HG02852 (cell line): ENCODE measurements at regions not wholly inside any gene's neighbourhood (a gene's known extent, or its start where the extent isn't known, plus 50 kb on each side); places are given as distances from the start of the nearest gene placed in this dataset.

ENCODE experiments used
- ATAC-seq: cut with Tn5 transposase; IDR thresholded peaks from one replicate; pipeline ENCODE4 v1.9.1; 2021; ENCODE audit warnings: mild to moderate bottlenecking, moderate library complexity; ENCODE audit not compliant: unreplicated experiment

DNA sequence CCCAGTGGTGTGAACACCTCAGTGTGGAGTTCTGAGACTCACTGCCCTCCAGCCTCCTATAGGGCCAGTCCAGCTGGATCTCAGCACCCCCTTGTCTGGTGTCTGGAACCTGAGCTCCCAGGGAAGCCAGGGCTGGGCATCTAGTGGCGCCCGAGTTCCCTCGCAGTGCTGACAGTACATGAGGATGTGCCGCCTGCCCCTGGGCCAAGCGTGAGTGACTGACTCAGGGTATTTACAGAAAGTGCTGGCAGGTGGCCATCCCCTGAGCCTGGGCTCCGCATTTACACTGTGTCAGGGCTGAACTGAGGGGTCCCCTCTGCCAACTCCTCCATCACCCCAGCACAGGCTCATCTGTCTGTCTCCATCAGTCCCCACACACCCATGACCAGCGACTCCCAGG is 185.3 kb downstream of the BRD1 start:
- no peak for ATAC-seq

DNA sequence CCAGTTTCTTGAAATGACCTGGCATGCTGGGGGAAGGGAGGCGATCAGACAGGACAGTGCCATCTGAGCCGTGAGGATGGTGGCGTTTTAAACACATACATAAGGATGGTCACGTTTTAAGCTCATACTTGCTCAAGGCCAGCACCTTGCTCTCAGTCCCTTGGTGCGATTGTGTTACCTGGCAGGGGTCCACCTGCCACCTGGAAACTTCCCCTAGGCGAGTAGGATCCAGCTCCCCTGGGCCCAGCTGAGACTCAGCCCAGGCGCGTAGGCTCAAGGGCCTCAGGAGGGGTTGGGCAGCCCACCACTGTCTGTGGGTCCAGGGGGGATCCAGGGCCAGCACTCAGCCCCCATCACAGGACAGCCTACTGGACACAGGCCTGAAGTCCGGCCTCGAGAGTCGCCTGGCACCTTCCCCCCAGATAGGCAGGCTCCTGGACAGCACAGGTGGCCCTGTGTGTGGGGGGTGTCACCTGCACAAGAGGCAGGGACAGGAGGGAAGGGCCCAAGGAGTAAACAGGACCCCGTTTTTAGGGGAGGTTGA is 185.8 kb downstream of the BRD1 start:
- ATAC-seq = no peak

DNA sequence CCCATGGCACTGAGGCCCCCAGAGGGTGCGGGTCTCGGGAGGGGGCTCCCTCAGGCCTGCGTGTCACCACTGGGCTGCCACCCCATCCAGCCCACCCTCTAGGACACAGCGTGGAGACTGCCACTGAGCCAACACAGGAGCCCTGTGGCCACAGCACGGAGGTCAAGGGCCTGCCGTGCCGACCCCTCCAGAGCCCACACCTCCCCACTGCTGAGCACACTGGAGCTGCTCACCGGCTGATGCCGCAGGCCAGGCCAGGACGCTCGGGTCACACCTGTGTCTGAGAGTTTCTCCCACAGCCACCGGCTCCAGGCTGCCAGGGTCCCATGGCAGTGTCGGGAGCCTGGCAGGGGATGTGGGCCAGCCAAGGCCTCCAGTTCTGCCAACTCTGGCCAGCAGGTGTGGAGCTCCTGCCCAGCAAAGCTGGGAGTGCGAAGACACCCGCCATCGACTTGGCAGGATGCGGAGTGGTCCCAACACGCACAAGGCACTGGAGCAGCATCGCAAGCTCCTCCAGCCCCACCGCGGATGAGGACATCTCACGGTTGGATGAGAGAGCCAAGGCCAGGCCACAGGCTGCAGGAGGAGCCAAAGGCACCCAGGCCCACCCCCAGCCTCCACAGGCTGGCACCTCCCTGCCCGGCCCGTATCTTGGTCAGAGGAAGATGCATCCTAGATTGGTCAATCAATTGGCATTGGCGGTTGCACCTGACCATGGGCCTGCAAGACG is 187.1 kb downstream of the BRD1 start:
- no peak for ATAC-seq

DNA sequence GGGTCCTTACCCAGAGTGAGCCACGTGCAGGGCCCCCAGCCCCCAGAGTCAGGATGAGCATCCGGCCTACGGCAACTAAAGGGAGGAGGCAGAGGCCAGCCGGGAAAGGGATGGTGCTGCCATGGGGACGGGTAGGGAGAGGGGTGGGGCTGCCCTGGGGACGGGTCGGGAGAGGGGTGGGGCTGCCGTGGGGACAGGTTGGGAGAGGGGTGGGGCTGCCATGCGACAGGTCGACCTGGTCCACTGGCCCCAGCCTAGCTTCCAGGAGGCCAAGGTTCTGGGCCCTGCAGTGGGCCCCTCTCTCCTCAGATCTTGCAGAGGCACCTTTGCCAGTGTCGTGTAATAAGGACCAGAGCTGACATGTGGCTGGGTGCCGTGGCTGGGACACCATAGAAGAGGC is 187.7 kb downstream of the BRD1 start:
- ATAC-seq = no peak

- ATAC-seq = no peak
Observed at GRCh38 chr22:49638788-49639187, 188.9 kb downstream of the BRD1 start.

- ATAC-seq = no peak
Observed at GRCh38 chr22:49638001-49638400, 189.7 kb downstream of the BRD1 start.

DNA sequence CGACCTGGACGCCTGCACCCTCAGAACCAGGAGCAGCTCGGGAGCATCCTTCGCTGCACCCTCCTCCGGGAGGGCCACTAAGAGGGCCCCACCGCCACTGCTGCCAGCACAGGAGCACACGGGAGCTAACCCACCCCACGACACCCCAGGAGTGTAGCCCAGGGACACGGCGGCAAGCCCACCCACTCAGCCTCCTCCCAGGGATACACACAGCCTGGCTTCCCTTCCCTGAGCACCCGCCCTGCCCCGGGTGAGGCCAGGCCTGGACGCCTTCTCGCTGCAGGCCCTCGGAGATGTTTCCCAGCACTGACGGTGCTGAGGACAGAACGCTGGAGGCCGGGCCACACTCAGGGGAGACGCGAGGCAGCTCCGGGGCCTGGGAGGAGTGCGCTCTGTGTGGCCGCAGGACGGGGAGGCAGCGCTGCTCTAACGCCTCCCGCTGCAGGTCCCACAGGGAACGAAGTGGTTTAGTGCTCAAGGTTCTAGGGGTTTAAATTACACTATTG is 190.4 kb downstream of the BRD1 start:
- ATAC-seq = no peak

GRCh38 chr22:49636649-49637048 is 191.0 kb downstream of the BRD1 start:
- no peak for ATAC-seq

DNA sequence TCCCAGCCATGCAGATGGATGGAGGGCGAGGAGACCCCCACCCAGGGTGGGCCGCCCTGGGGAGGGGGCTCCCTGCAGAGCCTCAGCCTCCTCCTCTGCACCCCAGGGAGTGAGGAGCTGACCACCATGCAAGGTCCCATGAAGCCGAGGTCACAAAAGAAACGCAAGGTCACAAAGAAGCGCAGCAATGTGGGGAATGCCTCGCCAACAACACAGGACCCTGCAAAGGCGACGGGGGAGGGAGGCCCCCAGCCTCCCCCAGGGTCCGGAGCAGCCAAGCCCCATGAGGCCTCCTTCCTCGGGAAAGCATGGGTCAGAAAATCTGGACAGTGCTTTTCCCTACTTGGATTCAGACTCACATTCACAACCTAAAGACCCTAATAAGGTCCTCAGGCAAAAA is 191.5 kb downstream of the BRD1 start:
- no peak for ATAC-seq

- ATAC-seq = no peak
Observed at GRCh38 chr22:49634006-49634772, 193.5 kb downstream of the BRD1 start.

- ATAC-seq = no peak
Observed at GRCh38 chr22:49633010-49633324, 194.7 kb downstream of the BRD1 start.

- ATAC-seq = no peak
Observed at GRCh38 chr22:49632199-49633009, 195.3 kb downstream of the BRD1 start.

GRCh38 chr22:49630448-49630946 is 197.2 kb downstream of the BRD1 start:
- no peak for ATAC-seq

- ATAC-seq = no peak
Observed at GRCh38 chr22:49629586-49630447, 197.9 kb downstream of the BRD1 start.

GRCh38 chr22:49629261-49629570 is 198.5 kb downstream of the BRD1 start:
- ATAC-seq = no peak

DNA sequence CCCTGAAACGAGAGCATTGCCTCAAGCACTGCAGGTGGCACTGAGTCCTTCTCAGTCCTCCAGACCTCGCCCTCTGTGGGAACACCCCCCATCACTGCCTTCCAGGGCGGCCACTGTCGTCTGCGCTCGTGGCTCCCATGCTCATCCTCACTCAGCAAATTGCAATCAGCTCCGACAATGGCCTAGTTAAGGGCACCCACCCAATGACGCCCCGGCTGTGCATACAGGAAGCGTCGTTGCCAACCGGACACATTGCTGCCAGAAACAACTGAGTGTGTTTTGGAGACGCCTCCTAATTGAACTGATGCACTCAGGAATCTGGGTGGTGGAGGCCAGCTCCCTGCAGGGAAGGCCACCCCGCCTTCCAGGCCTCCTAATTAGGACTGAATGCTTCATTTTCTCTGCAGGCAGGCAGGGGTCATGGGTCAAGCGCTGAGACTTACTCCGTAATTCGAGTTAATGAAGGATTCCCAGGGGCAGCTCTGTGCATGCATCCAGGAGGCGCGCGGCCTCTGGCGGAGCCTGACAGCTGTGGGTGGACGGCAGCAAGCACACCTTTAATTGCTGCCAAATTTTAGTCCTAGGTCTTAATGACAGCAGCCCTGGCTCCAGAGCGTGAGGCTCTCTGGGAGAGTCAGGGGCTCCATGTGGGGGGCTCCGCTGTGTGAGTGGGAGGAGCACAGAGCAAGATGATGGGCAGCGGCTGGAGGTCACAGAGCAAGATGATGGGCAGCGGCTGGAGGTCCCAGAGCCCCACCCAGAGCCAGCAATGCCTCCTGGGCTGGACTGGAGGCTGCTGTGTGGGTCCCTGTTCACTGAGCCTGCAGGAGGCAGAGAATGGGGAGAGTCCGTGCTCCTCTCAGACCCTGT is 199.0 kb downstream of the BRD1 start:
- no peak for ATAC-seq

GRCh38 chr22:49627217-49628181 is 200.2 kb downstream of the BRD1 start:
- ATAC-seq = no peak
